ENCODE measurements at regions not wholly inside any gene's neighbourhood (a gene's known extent, or its start where the extent isn't known, plus 50 kb on each side); places are given as distances from the start of the nearest gene placed in this dataset.

- H3K27ac ChIP-seq (ENCODE audit: low read length) = no peak overlapping the region
- no peaks in the 10 kb centered on the region for H3K79me2 ChIP-seq (ENCODE audit: low read length)
- H4K20me1 ChIP-seq (ENCODE audit: insufficient read depth, low read depth, low read length) = no peaks in the 10 kb centered on the region
- H3K4me3 ChIP-seq (ENCODE audit: low read length) = no peak overlapping the region
- H3K9me2 ChIP-seq (replicated peaks; ENCODE audit: insufficient read depth, low read length) = no peaks in the 10 kb centered on the region
- H3K9ac ChIP-seq (ENCODE audit: low read length) = no peak overlapping the region
- DNase-seq = no peak
- H3K27me3 ChIP-seq (ENCODE audit: low read length) = no peaks in the 10 kb centered on the region
- no peak overlapping the region for H3K4me2 ChIP-seq (ENCODE audit: low read depth, low read length, poor library complexity, severe bottlenecking)
- H2AFZ ChIP-seq (ENCODE audit: low read length) = no peak overlapping the region
- H3K4me1 ChIP-seq (ENCODE audit: low read length) = no peaks in the 10 kb centered on the region
- no peaks in the 10 kb centered on the region for H3K36me3 ChIP-seq (ENCODE audit: insufficient read depth, low read length)
- no peaks in the 10 kb centered on the region for H3K9me3 ChIP-seq (ENCODE audit: low read length)
These were observed 203.5 kb upstream of the TWIST2 start for GRCh38 chr2:238644095-238645081.

- no peaks in the 10 kb centered on the region for H3K9me2 ChIP-seq (replicated peaks; ENCODE audit: insufficient read depth, low read length)
- no peak overlapping the region for H3K9ac ChIP-seq (ENCODE audit: low read length)
- no peak overlapping the region for H3K27ac ChIP-seq (ENCODE audit: low read length)
- H3K4me3 ChIP-seq (ENCODE audit: low read length) = no peak overlapping the region
- no peaks in the 10 kb centered on the region for H3K36me3 ChIP-seq (ENCODE audit: insufficient read depth, low read length)
- no peaks in the 10 kb centered on the region for H3K27me3 ChIP-seq (ENCODE audit: low read length)
- H3K79me2 ChIP-seq (ENCODE audit: low read length) = no peaks in the 10 kb centered on the region
- no peak for DNase-seq
- H3K4me1 ChIP-seq (ENCODE audit: low read length) = no peaks in the 10 kb centered on the region
- H3K9me3 ChIP-seq (ENCODE audit: low read length) = no peaks in the 10 kb centered on the region
- H2AFZ ChIP-seq (ENCODE audit: low read length) = no peak overlapping the region
- H4K20me1 ChIP-seq (ENCODE audit: insufficient read depth, low read depth, low read length) = no peaks in the 10 kb centered on the region
- no peak overlapping the region for H3K4me2 ChIP-seq (ENCODE audit: low read depth, low read length, poor library complexity, severe bottlenecking)
These were observed 202.8 kb upstream of the TWIST2 start for GRCh38 chr2:238645095-238645494.

- Histone ChIP-seq H3K9me2 (replicated peaks; ENCODE audit: insufficient read depth, low read length) (no peaks in the 10 kb centered on the region), H3K9ac (ENCODE audit: low read length) (no peak overlapping the region), H3K9me3 (ENCODE audit: low read length) (no peaks in the 10 kb centered on the region), H3K4me3 (ENCODE audit: low read length) (no peak overlapping the region), H3K27me3 (ENCODE audit: low read length) (no peaks in the 10 kb centered on the region), H4K20me1 (ENCODE audit: insufficient read depth, low read depth, low read length) (no peaks in the 10 kb centered on the region), H3K27ac (ENCODE audit: low read length) (no peak overlapping the region), H3K79me2 (ENCODE audit: low read length) (no peaks in the 10 kb centered on the region), H3K4me1 (ENCODE audit: low read length) (no peaks in the 10 kb centered on the region), H3K36me3 (ENCODE audit: insufficient read depth, low read length) (no peaks in the 10 kb centered on the region), H2AFZ (ENCODE audit: low read length) (no peak overlapping the region), H3K4me2 (ENCODE audit: low read depth, low read length, poor library complexity, severe bottlenecking) (no peak overlapping the region)
- no peak for DNase-seq
These were observed 202.2 kb upstream of the TWIST2 start for GRCh38 chr2:238645716-238646115.

GRCh38 chr2:238646281-238646680 lies 201.6 kb upstream of the TWIST2 start:
- H3K36me3 ChIP-seq (ENCODE audit: insufficient read depth, low read length) = no peaks in the 10 kb centered on the region
- H4K20me1 ChIP-seq (ENCODE audit: insufficient read depth, low read depth, low read length) = no peaks in the 10 kb centered on the region
- no peaks in the 10 kb centered on the region for H3K9me3 ChIP-seq (ENCODE audit: low read length)
- H2AFZ ChIP-seq (ENCODE audit: low read length) = no peak overlapping the region
- no peak for DNase-seq
- no peak overlapping the region for H3K4me3 ChIP-seq (ENCODE audit: low read length)
- H3K9ac ChIP-seq (ENCODE audit: low read length) = no peak overlapping the region
- H3K4me1 ChIP-seq (ENCODE audit: low read length) = no peaks in the 10 kb centered on the region
- H3K27ac ChIP-seq (ENCODE audit: low read length) = no peak overlapping the region
- H3K27me3 ChIP-seq (ENCODE audit: low read length) = no peaks in the 10 kb centered on the region
- H3K4me2 ChIP-seq (ENCODE audit: low read depth, low read length, poor library complexity, severe bottlenecking) = no peak overlapping the region
- no peaks in the 10 kb centered on the region for H3K9me2 ChIP-seq (replicated peaks; ENCODE audit: insufficient read depth, low read length)
- H3K79me2 ChIP-seq (ENCODE audit: low read length) = no peaks in the 10 kb centered on the region

- no peak for DNase-seq
- Histone ChIP-seq H3K4me2 (ENCODE audit: low read depth, low read length, poor library complexity, severe bottlenecking) (no peak overlapping the region), H3K36me3 (ENCODE audit: insufficient read depth, low read length) (no peaks in the 10 kb centered on the region), H3K9me2 (replicated peaks; ENCODE audit: insufficient read depth, low read length) (no peaks in the 10 kb centered on the region), H3K27ac (ENCODE audit: low read length) (no peak overlapping the region), H3K27me3 (ENCODE audit: low read length) (no peaks in the 10 kb centered on the region), H3K79me2 (ENCODE audit: low read length) (no peaks in the 10 kb centered on the region), H3K9me3 (ENCODE audit: low read length) (no peaks in the 10 kb centered on the region), H2AFZ (ENCODE audit: low read length) (no peak overlapping the region), H3K4me3 (ENCODE audit: low read length) (no peak overlapping the region), H3K4me1 (ENCODE audit: low read length) (no peaks in the 10 kb centered on the region), H3K9ac (ENCODE audit: low read length) (no peak overlapping the region), H4K20me1 (ENCODE audit: insufficient read depth, low read depth, low read length) (no peaks in the 10 kb centered on the region)
These were observed 201.1 kb upstream of the TWIST2 start for GRCh38 chr2:238646803-238647202.

GRCh38 chr2:238649123-238649522 lies 198.8 kb upstream of the TWIST2 start:
- DNase-seq = no peak
- H3K27ac ChIP-seq (ENCODE audit: low read length) = no peak overlapping the region
- H3K79me2 ChIP-seq (ENCODE audit: low read length) = no peaks in the 10 kb centered on the region
- no peaks in the 10 kb centered on the region for H3K27me3 ChIP-seq (ENCODE audit: low read length)
- no peak overlapping the region for H3K4me3 ChIP-seq (ENCODE audit: low read length)
- H4K20me1 ChIP-seq (ENCODE audit: insufficient read depth, low read depth, low read length) = no peaks in the 10 kb centered on the region
- no peak overlapping the region for H3K9ac ChIP-seq (ENCODE audit: low read length)
- H2AFZ ChIP-seq (ENCODE audit: low read length) = no peak overlapping the region
- H3K9me3 ChIP-seq (ENCODE audit: low read length) = no peaks in the 10 kb centered on the region
- H3K4me1 ChIP-seq (ENCODE audit: low read length) = peaks cover 3% of the 10 kb centered on the region
- no peaks in the 10 kb centered on the region for H3K9me2 ChIP-seq (replicated peaks; ENCODE audit: insufficient read depth, low read length)
- no peak overlapping the region for H3K4me2 ChIP-seq (ENCODE audit: low read depth, low read length, poor library complexity, severe bottlenecking)
- H3K36me3 ChIP-seq (ENCODE audit: insufficient read depth, low read length) = no peaks in the 10 kb centered on the region

GRCh38 chr2:238649936-238650518 lies 197.9 kb upstream of the TWIST2 start:
- Histone ChIP-seq H2AFZ (ENCODE audit: low read length) (no peak overlapping the region), H3K27ac (ENCODE audit: low read length) (no peak overlapping the region), H3K4me1 (ENCODE audit: low read length) (peaks cover 11% of the 10 kb centered on the region), H3K4me2 (ENCODE audit: low read depth, low read length, poor library complexity, severe bottlenecking) (no peak overlapping the region), H3K79me2 (ENCODE audit: low read length) (no peaks in the 10 kb centered on the region), H4K20me1 (ENCODE audit: insufficient read depth, low read depth, low read length) (no peaks in the 10 kb centered on the region), H3K9me2 (replicated peaks; ENCODE audit: insufficient read depth, low read length) (no peaks in the 10 kb centered on the region), H3K9me3 (ENCODE audit: low read length) (no peaks in the 10 kb centered on the region), H3K9ac (ENCODE audit: low read length) (no peak overlapping the region), H3K36me3 (ENCODE audit: insufficient read depth, low read length) (no peaks in the 10 kb centered on the region), H3K27me3 (ENCODE audit: low read length) (no peaks in the 10 kb centered on the region), H3K4me3 (ENCODE audit: low read length) (no peak overlapping the region)
- DNase-seq = no peak

GRCh38 chr2:238650536-238650935 lies 197.3 kb upstream of the TWIST2 start:
- H2AFZ ChIP-seq (ENCODE audit: low read length) = no peak overlapping the region

More at GRCh38 chr2:238650536-238650935, 197.3 kb upstream of the TWIST2 start:
- Histone ChIP-seq H3K4me2 (ENCODE audit: low read depth, low read length, poor library complexity, severe bottlenecking) (no peak overlapping the region), H3K36me3 (ENCODE audit: insufficient read depth, low read length) (no peaks in the 10 kb centered on the region), H3K27ac (ENCODE audit: low read length) (no peak overlapping the region), H3K4me3 (ENCODE audit: low read length) (no peak overlapping the region), H3K4me1 (ENCODE audit: low read length) (peaks cover 13% of the 10 kb centered on the region), H4K20me1 (ENCODE audit: insufficient read depth, low read depth, low read length) (no peaks in the 10 kb centered on the region), H3K27me3 (ENCODE audit: low read length) (no peaks in the 10 kb centered on the region), H3K9ac (ENCODE audit: low read length) (no peak overlapping the region), H3K9me3 (ENCODE audit: low read length) (no peaks in the 10 kb centered on the region), H3K79me2 (ENCODE audit: low read length) (no peaks in the 10 kb centered on the region), H3K9me2 (replicated peaks; ENCODE audit: insufficient read depth, low read length) (no peaks in the 10 kb centered on the region)
- no peak for DNase-seq

All from Karpas-422 (cell line).